ENCODE measurements at regions not wholly inside any gene's neighbourhood (a gene's known extent, or its start where the extent isn't known, plus 50 kb on each side); places are given as distances from the start of the nearest gene placed in this dataset.

- Histone ChIP-seq H3K4me2 (ENCODE audit: low read length) (no peak overlapping the region), H3K27me3 (ENCODE audit: low read depth, low read length) (no peaks in the 10 kb centered on the region; the same call in 1 of the 2 replicates), H3K4me3 (ENCODE audit: low read length) (no peak overlapping the region), H3K9ac (ENCODE audit: low read length) (no peak overlapping the region), H3K4me1 (ENCODE audit: low read length) (peaks cover 17% of the 10 kb centered on the region), H3K27ac (ENCODE audit: low read length) (no peak overlapping the region), H3K79me2 (ENCODE audit: low read length) (no peaks in the 10 kb centered on the region), H3K9me3 (ENCODE audit: insufficient read depth, low read length) (no peaks in the 10 kb centered on the region; the same call in 1 of the 2 replicates), H2AFZ (ENCODE audit: low read depth, low read length) (no peak overlapping the region), H4K20me1 (ENCODE audit: insufficient read depth, low read length) (no peaks in the 10 kb centered on the region), H3K36me3 (replicated peaks; ENCODE audit: low read depth, low read length) (no peaks in the 10 kb centered on the region)
- TF ChIP-seq CTCF (IDR thresholded peaks at IDR 0.05; ENCODE audit: low read depth, low read length) (no peak), EZH2phosphoT487 (IDR thresholded peaks at IDR 0.05; ENCODE audit: low read depth) (no peak)
Observed at GRCh38 chr1:70911861-70912260, 135.8 kb downstream of the PTGER3 start.

- peaks cover 15% of the 10 kb centered on the region for H3K4me1 ChIP-seq (ENCODE audit: low read length)
- H2AFZ ChIP-seq (ENCODE audit: low read depth, low read length), result no peak overlapping the region
- no peak overlapping the region for H3K4me2 ChIP-seq (ENCODE audit: low read length)
- no peaks in the 10 kb centered on the region for H3K36me3 ChIP-seq (replicated peaks; ENCODE audit: low read depth, low read length)
- H3K4me3 ChIP-seq (ENCODE audit: low read length), result no peak overlapping the region
- H3K27me3 ChIP-seq (ENCODE audit: low read depth, low read length), result no peaks in the 10 kb centered on the region
- TF ChIP-seq CTCF (IDR thresholded peaks at IDR 0.05; ENCODE audit: low read depth, low read length), result no peak
- TF ChIP-seq EZH2phosphoT487 (IDR thresholded peaks at IDR 0.05; ENCODE audit: low read depth), result no peak
- no peaks in the 10 kb centered on the region for H4K20me1 ChIP-seq (ENCODE audit: insufficient read depth, low read length)
- no peaks in the 10 kb centered on the region for H3K79me2 ChIP-seq (ENCODE audit: low read length)
- no peak overlapping the region for H3K27ac ChIP-seq (ENCODE audit: low read length)
- H3K9ac ChIP-seq (ENCODE audit: low read length), result no peak overlapping the region
- H3K9me3 ChIP-seq (ENCODE audit: insufficient read depth, low read length), result no peaks in the 10 kb centered on the region; the same call in 1 of the 2 replicates
Observed at GRCh38 chr1:70914224-70914623, 133.4 kb downstream of the PTGER3 start.

- Histone ChIP-seq H3K4me1 (ENCODE audit: low read length) (peaks cover 3% of the 10 kb centered on the region), H3K27me3 (ENCODE audit: low read depth, low read length) (no peaks in the 10 kb centered on the region), H4K20me1 (ENCODE audit: insufficient read depth, low read length) (no peaks in the 10 kb centered on the region), H3K4me3 (ENCODE audit: low read length) (no peak overlapping the region), H3K27ac (ENCODE audit: low read length) (no peak overlapping the region), H3K36me3 (replicated peaks; ENCODE audit: low read depth, low read length) (no peaks in the 10 kb centered on the region), H2AFZ (ENCODE audit: low read depth, low read length) (no peak overlapping the region), H3K4me2 (ENCODE audit: low read length) (no peak overlapping the region), H3K9me3 (ENCODE audit: insufficient read depth, low read length) (no peaks in the 10 kb centered on the region; the same call in 1 of the 2 replicates), H3K79me2 (ENCODE audit: low read length) (no peaks in the 10 kb centered on the region), H3K9ac (ENCODE audit: low read length) (no peak overlapping the region)
- TF ChIP-seq CTCF (IDR thresholded peaks at IDR 0.05; ENCODE audit: low read depth, low read length) (no peak), EZH2phosphoT487 (IDR thresholded peaks at IDR 0.05; ENCODE audit: low read depth) (no peak)
Observed at GRCh38 chr1:70915258-70916033, 132.2 kb downstream of the PTGER3 start.

- Histone ChIP-seq H3K27me3 (ENCODE audit: low read depth, low read length) (no peaks in the 10 kb centered on the region), H3K9ac (ENCODE audit: low read length) (no peak overlapping the region), H3K4me3 (ENCODE audit: low read length) (no peak overlapping the region), H3K9me3 (ENCODE audit: insufficient read depth, low read length) (no peaks in the 10 kb centered on the region; the same call in 1 of the 2 replicates), H3K27ac (ENCODE audit: low read length) (no peak overlapping the region), H3K4me2 (ENCODE audit: low read length) (no peak overlapping the region), H3K4me1 (ENCODE audit: low read length) (no peaks in the 10 kb centered on the region), H2AFZ (ENCODE audit: low read depth, low read length) (no peak overlapping the region), H3K79me2 (ENCODE audit: low read length) (no peaks in the 10 kb centered on the region), H3K36me3 (replicated peaks; ENCODE audit: low read depth, low read length) (no peaks in the 10 kb centered on the region), H4K20me1 (ENCODE audit: insufficient read depth, low read length) (no peaks in the 10 kb centered on the region)
- TF ChIP-seq CTCF (IDR thresholded peaks at IDR 0.05; ENCODE audit: low read depth, low read length) (no peak), EZH2phosphoT487 (IDR thresholded peaks at IDR 0.05; ENCODE audit: low read depth) (no peak)
Observed at GRCh38 chr1:70916034-70916427, 131.6 kb downstream of the PTGER3 start.
